ENCODE measurements at regions not wholly inside any gene's neighbourhood (a gene's known extent, or its start where the extent isn't known, plus 50 kb on each side); places are given as distances from the start of the nearest gene placed in this dataset.

GRCh38 chr2:60096556-60096955 lies 456.9 kb downstream of the BCL11A start:
- no peak for DNase-seq (ENCODE audit: low read depth)

DNA sequence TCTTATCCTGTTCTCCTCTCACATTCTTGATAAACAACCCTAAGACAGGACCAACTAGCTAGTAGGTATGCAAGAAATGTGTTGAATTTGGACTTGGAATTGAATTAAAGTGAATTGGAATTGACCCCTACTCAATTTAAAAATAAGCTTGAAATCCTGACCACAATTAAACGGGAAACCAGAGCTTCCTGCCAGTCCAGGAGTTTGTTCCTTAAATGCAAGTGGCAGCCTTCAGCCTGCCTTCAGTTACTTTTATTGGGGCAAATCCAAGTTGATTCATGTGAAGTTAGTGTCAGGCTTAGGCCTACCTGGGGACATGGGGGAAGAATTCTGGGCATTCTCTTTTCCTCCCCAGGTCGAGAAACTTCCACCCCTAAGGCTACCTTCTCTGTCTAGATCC lies 457.6 kb downstream of the BCL11A start:
- DNase-seq (ENCODE audit: low read depth), result no peak

DNA sequence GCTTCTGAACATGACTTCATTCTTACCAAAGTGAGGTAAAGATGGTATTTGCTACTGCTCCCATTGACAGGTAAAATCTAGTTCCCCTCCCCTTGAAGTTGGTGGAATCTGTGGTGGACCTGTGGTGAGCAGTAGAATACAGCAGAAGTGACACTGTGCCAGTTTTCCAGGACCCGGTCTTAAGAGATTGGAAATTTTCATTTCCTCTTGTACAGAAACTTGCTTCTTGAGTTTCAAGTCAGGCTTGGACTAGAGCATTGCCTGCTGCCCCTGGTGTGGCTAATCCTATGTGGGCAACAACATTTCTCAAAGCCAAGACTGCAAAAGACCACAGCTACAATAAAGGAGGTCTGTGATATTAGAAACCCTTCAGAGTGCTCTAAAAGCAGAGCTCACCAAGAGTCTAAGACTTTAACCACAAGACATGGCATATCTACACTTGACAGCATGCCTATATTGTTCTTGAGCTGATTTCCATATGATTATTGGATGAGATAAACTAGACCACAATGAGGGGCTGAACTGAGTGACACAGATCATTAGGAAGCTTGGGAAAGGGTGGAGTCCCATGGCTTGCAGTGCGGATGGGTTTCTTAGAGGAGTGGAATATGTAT lies 458.1 kb downstream of the BCL11A start:
- no peak for DNase-seq (ENCODE audit: low read depth)

DNA sequence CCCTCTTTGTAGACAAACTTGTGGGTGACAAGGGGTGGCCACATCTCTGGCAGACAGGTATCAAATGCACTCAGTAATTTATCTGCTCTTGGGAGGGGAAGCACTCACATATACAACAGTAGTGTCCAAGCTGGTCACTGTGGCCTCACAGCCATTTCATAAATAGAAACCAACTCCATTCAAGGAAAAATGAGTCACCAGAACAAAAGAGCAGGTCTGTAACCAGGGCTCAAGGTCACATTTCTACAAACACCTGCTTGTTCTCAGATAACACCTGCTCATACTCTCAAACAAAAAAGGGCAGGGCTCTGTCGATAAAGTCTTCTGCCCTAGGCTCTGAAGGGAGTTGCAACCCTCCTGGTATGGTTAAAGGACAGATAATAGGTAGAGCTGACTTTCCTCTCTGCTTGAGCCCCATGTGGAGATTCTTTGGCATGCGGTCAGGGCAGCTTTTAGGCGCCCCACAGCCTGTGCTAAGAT lies 459.0 kb downstream of the BCL11A start:
- no peak for DNase-seq (ENCODE audit: low read depth)

DNA sequence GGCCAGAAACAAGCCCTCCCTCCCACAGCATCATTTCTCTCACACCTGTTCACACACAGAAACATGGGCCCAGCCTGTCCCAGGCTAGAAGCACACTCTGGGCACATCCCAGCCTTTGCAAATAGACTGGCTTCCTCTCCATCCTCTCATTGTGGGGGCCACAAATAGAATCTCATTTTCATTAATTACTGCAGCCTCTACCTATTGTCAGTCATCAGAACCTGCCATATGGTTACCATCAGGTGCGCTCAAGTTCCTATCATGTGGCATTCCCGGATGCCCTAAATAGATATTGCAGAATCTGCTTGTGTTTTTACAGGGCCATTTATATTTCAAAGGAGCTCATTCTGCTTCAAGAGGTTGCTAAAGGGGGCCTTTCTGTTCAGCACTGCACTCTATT lies 460.7 kb downstream of the BCL11A start:
- DNase-seq (ENCODE audit: low read depth), result no peak

DNA sequence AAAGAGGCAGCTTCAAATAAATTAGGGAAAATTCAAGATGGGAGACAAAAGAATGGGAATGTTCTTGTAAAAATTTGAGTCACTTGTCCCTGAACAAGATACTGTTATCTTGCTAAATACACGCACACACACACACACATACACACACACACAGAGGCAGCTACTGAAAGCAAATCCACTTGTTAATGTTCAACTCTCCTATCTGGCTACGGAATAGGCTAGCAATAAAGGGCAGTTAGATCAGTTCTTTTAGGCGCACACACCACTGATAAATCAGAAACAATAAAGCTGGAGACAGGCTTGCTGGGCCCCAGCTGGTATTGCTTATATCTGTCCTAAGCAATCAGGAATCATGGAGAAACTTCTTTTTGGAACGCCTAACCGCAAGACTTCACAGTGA lies 461.6 kb downstream of the BCL11A start:
- DNase-seq (ENCODE audit: low read depth), result no peak

GRCh38 chr2:60091266-60091665 lies 462.2 kb downstream of the BCL11A start:
- no peak for DNase-seq (ENCODE audit: low read depth)

DNA sequence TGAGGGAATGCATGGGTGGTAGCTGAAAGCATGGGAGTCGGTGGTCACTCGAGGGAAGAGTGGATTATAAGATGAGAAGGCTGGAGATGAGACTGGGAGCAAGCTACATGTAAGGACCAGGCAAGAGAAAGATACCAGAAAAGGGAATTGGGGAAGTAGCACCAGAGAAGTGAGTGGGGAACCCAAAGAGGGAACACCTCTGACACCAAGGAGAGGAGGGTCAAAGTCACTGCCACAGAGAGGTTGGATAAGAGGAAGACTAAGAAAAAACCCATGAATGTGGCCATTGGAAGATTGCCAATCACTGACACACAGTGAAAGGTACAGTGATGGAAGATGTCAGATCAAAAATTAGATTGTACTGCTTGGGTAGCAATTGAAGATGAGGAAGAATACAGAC lies 473.9 kb downstream of the BCL11A start:
- DNase-seq (ENCODE audit: low read depth), result no peak

GRCh38 chr2:60075048-60075447 lies 478.4 kb downstream of the BCL11A start:
- DNase-seq (ENCODE audit: low read depth), result no peak

DNA sequence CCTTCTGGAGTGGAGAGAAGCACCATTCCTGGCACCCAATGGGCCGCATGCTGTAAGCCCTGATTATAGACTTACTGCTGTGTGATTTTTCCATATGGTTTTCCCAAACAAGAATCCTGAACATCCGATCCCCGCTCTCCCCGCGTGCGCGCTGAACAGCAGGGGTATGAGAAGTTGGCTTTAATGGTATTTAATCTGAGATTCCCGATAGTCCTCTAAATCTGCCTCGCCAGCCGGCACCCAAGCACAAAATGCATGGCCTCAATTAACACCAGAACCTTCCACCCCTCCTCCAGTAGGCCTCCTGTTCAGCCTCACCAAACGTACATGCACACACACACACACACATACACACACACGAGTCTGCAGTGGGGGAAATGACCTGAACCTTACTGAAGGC lies 480.3 kb downstream of the BCL11A start:
- DNase-seq (ENCODE audit: low read depth), result no peak

- no peak for DNase-seq (ENCODE audit: low read depth)
Measured at GRCh38 chr2:60072609-60073008, 480.8 kb downstream of the BCL11A start.

GRCh38 chr2:60071490-60071831 lies 482.0 kb downstream of the BCL11A start:
- DNase-seq (ENCODE audit: low read depth), result no peak

DNA sequence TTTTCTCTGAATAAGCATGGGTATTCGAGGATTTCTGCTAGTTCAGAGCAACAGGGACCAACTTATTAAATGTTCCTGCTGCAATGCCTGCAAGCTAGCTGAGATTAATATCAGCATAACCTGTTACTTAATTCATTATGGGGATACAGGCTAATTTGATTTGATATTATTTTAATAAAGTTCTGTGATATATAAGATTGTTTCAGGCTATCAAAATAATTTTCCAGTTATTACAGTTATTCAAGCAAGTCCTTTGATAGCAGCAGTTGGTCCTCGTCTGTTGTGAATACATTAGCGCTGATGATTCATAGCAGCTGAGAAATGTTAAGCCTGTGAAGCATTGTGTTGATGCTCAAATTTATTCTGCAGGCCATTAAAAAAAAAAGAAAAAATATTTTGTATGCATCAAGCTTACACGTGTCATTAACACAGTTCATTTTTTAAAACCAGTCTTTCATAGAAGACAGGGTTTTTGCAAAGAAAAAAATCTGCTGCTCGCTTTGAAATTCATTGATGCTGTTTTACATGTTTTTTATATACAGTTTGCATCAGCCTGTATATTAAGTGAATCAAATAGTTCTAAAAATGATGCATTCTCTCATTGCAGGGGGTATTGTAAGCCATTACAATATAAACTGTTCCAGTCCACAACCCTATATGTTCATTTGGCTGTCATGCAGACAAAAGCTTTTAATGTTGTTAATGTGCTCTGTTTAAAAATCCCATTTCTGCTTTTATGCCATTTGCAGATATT lies 482.5 kb downstream of the BCL11A start:
- DNase-seq (ENCODE audit: low read depth), result no peak

DNA sequence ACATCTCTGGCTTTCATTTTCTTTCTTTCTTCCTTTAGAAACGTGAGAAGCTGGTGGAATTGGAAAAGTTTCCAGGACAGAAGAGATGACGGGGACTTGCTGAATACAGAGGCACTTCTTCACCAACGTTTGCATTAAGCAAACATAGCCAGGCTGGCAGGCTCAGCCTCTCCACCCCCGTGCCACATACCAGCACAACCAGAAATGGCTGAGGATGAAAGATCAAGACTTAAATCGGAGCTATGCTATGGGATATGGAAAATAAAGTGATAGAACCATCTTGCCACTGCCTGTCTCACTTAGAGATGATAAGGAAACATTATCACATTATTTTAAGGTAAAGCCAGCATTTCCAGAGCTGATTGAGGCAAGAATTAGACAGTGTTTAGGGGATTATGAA lies 483.3 kb downstream of the BCL11A start:
- no peak for DNase-seq (ENCODE audit: low read depth)

DNA sequence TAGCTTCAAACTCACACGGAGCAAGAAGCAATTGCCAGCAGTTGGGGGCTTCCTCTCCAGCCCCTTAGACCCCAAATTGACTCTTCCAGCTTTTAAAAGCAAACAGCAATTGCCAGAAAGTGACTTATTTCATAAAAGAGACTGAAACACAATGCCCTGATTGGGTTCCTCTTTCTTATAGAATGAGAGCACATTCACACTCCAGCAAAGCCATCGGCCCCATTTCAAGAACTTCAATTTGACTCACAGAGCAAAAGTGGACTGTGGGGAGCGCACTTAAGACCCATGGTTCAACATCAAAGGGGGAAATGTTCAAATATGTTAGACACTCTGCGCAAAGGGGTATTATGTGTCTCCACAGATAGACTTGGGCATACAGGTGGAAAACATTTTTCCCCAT lies 484.7 kb downstream of the BCL11A start:
- no peak for DNase-seq (ENCODE audit: low read depth)

DNA sequence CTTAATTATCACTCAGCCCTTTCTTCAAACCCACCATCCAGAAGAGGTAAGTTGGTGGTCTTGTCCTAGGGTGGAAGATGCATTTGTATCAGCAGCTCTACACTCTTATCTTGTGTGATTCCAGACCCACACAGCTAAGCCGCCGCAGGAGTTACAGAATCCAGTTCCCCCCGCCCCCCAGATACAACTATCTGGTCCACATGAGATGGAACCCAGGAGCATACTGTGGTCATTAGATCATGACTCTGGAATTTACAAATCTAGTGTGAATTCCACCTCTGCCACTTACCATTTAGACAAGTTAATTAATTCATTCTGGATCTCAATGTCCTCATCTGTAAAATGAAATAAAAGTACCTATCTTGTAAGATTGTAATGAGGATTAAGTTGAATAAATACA lies 486.4 kb downstream of the BCL11A start:
- DNase-seq (ENCODE audit: low read depth), result no peak

- no peak for DNase-seq (ENCODE audit: low read depth)
Measured at GRCh38 chr2:60066096-60066839, 487.2 kb downstream of the BCL11A start.

GRCh38 chr2:60064687-60065389 lies 488.6 kb downstream of the BCL11A start:
- DNase-seq (ENCODE audit: low read depth), result no peak

DNA sequence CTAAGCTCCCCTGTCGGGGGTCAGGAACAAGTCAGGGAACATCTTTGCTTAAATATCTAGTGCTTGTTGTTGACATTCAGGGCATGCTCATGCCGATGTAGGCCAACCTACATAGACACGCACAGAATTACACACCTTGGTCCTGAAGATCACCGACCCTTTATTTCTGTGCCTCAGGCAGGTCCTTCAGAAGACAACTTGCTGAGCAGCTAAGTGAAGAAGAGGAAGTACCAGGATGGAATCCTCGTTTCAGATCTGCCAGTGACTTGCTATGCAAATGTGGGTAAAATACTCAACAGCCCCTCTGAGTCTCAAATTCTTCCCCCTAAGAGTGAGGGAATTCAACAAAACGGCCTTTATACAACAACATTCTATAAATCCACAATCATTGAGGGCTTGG lies 494.7 kb downstream of the BCL11A start:
- no peak for DNase-seq (ENCODE audit: low read depth)

DNA sequence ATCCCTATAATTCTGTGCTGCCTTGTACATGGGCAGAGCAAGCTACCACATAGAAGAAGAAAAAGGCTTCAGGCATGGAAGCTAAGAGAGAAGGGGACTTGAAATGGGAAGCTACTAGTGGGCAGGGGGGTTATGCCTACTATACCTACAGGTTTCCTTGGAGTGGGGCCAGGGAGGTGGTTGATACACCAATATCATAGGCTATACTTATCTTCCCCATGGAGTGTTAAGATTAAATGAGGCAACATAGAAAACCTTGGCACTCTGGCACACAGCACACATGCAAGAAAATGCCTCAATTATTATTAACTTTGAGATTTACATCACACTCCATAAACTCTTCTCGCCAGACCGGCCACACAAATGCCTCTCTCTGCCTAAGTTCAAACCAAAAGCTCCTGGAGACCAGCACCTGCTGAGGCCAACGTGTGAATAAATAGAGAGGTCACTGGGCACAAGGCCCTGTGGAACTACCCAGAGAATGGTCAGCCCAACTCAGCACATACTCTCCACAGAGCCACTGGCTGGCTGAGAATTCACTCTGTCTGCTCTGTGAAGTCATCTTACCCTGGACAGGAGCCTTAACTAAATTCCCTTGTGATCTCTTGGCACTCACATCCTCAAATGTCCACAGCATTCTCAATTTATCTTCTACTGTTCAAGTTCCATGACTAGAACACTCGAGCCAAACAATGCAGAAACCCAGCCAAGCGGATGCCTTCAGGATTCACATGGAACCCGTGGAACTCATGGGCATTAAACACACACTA lies 498.7 kb downstream of the BCL11A start:
- no peak for DNase-seq (ENCODE audit: low read depth)

- no peak for DNase-seq (ENCODE audit: low read depth)
Measured at GRCh38 chr2:60053791-60054190, 499.7 kb downstream of the BCL11A start.

DNA sequence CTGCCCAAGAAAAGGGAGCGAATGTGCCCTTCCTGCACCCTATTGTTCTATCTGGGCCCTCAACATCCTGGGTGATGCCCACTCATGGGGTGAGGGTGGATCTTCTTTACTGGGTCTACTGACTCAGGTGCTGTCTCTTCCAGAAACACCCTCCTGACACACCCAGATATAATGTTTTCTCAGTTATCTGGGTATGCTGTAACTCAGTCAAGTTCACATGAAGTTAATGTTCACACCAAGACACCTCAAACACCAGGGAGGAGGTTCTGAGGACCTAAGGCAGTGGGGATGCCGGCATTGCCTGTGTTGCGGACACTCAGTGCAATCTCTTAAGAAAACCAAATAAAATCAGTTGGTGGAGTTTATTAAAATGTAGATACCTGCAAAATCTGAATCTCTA lies 500.9 kb downstream of the BCL11A start:
- no peak for DNase-seq (ENCODE audit: low read depth)
